Ovary (tissue), 7 donors: ENCODE measurements at regions not wholly inside any gene's neighbourhood (a gene's known extent, or its start where the extent isn't known, plus 50 kb on each side); places are given as distances from the start of the nearest gene placed in this dataset.

Experiments used
- DNase-seq, 5 donors: peaks; one replicate each; pipeline ENCODE4 v3.0.0-alpha.2; 2019 to 2020
- H3K27ac ChIP-seq, 2 donors: fragments of 200-600 bp; one replicate each; pipeline versions ENCODE4 v1.5.1 to v1.8.0; 2019 to 2022
- H3K27me3 ChIP-seq: fragments of 200-600 bp; one replicate; pipeline ENCODE4 v1.8.0; 2022
- H3K36me3 ChIP-seq: fragments of 200-600 bp; sonication (generic); one replicate; pipeline ENCODE4 v1.5.1; 2019
- H3K4me1 ChIP-seq: one replicate; pipeline ENCODE4 v1.8.1; 2013; ENCODE audit warnings: mild to moderate bottlenecking, moderate library complexity; ENCODE audit not compliant: insufficient read depth
- H3K4me3 ChIP-seq: fragments of 200-600 bp; sonication (generic); one replicate; pipeline ENCODE4 v1.5.1; 2017
- H3K9me3 ChIP-seq, 2 donors: fragments of 200-600 bp in 1 of 2; sonication (generic) in 1 of 2; one replicate each; pipeline versions ENCODE4 v1.5.1 to v1.8.1; 2013 to 2019; ENCODE audit warnings: mild to moderate bottlenecking in 1 of 2, moderate library complexity in 1 of 2
- EP300 ChIP-seq: sonication (generic); formaldehyde crosslinking; IDR thresholded peaks from one replicate; pipeline ENCODE4 v1.6.1; 2017; ENCODE audit warnings: antibody characterized with exemption
- POLR2A ChIP-seq: fragments of 450-650 bp; IDR thresholded peaks from one replicate; pipeline ENCODE4 v1.6.1; 2017; ENCODE audit warnings: antibody characterized with exemption, mild to moderate bottlenecking, moderate library complexity
- WGBS, 3 donors: extraction: QIAGEN DNeasy Blood & Tissue Kit in 1 of 3; methylation state at CpG; one replicate each; pipeline versions ENCODE4 v1.1.5 to v1.1.7; 2013 to 2017; 5-methylcytosine and 5-hydroxymethylcytosine counted together
- intact Hi-C, 4 donors: fragments of 100-400 bp; cut with DNase I; formaldehyde crosslinking; loops; one replicate each; pipeline versions ENCODE4 v1.11.0 to v1.15.1; 2022 to 2023
- TF ChIP-seq, protein P1 (sequence below), 3 donors: fragments of 450-650 bp in 2 of 3; fragments of 200-600 bp in 1 of 3; IDR thresholded peaks; one replicate each; pipeline versions ENCODE4 v1.5.1 to v1.8.0; 2016 to 2022; ENCODE audit warnings: antibody characterized with exemption in 3 of 3, mild to moderate bottlenecking in 1 of 3
- donor health status: DM: no; HTN: no; CAD: no; lungs with moderate emphysema.
- donor health status: DM: no; HTN: no; CAD: no.
- donor health status: Bipolar disorder and iron deficiency.
- donor health status: DM: no; HTN: no; CAD: no.
- donor health status: DM: yes; HTN: yes; CAD: no.

DNA sequence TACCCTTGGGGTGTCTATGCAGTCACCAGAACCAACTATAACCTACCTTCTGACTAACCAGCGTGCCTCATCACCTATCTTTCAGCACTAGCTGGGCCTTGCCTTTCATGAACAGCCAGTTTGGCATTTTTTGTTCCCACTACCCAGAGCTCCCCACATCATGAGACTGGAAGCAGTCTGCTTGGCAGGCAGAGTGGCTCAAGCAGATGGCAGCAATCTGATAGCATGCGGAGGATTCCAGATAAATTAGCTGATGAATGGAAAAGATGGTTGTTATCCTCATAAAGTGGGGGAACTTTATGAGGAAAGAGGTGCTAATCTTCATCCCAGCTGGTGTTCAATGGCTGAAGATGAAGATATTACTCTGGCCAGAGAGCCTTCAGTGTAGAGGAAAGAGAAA lies 243.2 kb upstream of the EDA2R start:
- TF ChIP-seq, protein P1, sequence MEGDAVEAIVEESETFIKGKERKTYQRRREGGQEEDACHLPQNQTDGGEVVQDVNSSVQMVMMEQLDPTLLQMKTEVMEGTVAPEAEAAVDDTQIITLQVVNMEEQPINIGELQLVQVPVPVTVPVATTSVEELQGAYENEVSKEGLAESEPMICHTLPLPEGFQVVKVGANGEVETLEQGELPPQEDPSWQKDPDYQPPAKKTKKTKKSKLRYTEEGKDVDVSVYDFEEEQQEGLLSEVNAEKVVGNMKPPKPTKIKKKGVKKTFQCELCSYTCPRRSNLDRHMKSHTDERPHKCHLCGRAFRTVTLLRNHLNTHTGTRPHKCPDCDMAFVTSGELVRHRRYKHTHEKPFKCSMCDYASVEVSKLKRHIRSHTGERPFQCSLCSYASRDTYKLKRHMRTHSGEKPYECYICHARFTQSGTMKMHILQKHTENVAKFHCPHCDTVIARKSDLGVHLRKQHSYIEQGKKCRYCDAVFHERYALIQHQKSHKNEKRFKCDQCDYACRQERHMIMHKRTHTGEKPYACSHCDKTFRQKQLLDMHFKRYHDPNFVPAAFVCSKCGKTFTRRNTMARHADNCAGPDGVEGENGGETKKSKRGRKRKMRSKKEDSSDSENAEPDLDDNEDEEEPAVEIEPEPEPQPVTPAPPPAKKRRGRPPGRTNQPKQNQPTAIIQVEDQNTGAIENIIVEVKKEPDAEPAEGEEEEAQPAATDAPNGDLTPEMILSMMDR (IDR thresholded peaks at IDR 0.05) = no peak
- no peak for TF ChIP-seq EP300
- TF ChIP-seq POLR2A = no peak
- H3K36me3 ChIP-seq = no peaks in the 10 kb centered on the region
- H3K4me3 ChIP-seq = no peak overlapping the region
- no peak for DNase-seq
- intact Hi-C loops = no loop called here
- 69 to 80% (median 71%) methylated on average over 2 of the region's 2 CpGs for WGBS, 3 donors
- no peaks in the 10 kb centered on the region for H3K9me3 ChIP-seq
- H3K27ac ChIP-seq = no peak overlapping the region
- no peaks in the 10 kb centered on the region for H3K4me1 ChIP-seq
- no peaks in the 10 kb centered on the region for H3K27me3 ChIP-seq

DNA sequence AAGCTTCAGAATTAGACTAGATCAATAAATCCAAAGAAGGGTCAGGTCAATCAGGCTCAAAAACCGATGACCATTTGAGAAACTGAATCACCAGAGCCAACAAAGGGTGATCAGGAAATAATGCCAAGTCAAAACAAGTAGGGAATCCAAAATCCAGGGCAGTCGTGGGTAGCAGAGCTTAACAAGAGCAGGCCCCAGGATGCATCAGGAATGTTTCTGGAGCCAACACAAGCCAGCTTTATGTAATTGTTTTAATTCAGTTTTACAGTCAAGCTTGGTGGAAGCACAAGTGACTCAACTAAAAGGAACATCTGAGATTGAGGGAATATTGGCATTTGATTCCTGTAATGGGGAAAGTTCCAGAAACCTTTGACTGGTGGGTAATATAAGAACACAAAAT lies 237.9 kb upstream of the EDA2R start:
- intact Hi-C loops = no loop called here
- H3K9me3 ChIP-seq = peaks cover 0 to 4% of the 10 kb centered on the region in 2 donors
- H3K4me1 ChIP-seq = no peaks in the 10 kb centered on the region
- H3K27ac ChIP-seq = no peak overlapping the region
- H3K27me3 ChIP-seq = no peaks in the 10 kb centered on the region
- 21 to 31% (median 21%) methylated on average over 2 of the region's 2 CpGs for WGBS, 3 donors
- DNase-seq = no peak
- no peaks in the 10 kb centered on the region for H3K36me3 ChIP-seq
- TF ChIP-seq POLR2A (no peak), EP300 (no peak)
- TF ChIP-seq, protein P1 (IDR thresholded peaks at IDR 0.05) = no peak
- H3K4me3 ChIP-seq = no peak overlapping the region

DNA sequence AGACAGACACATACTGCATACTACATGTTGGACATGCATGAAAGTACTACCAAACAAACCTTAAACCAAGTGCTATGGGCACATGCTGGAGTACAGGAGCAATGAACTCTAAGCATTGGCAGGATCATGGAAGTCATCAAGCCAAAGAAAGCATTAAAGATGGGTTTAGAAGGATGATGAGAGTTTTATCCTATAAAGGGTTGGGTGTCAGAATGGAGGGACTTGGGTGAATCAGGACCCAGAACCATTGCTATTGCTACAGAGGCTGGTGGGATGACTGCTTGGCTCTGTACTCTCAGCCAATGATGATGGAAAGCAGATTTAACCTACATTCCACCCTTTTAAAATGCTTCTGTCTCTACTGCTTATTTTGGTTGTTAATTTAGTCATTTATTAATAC lies 233.9 kb upstream of the EDA2R start:
- H3K27ac ChIP-seq = no peak overlapping the region
- no peaks in the 10 kb centered on the region for H3K36me3 ChIP-seq
- H3K4me3 ChIP-seq = no peak overlapping the region
- intact Hi-C loops = no loop called here
- TF ChIP-seq, protein P1 (IDR thresholded peaks at IDR 0.05) = no peak
- TF ChIP-seq EP300 = no peak
- TF ChIP-seq POLR2A = no peak
- H3K4me1 ChIP-seq = no peaks in the 10 kb centered on the region
- H3K27me3 ChIP-seq = no peaks in the 10 kb centered on the region
- H3K9me3 ChIP-seq = peaks cover 0 to 4% of the 10 kb centered on the region in 2 donors
- no peak for DNase-seq

- DNase-seq = no peak
- intact Hi-C loops = no loop called here
- no peaks in the 10 kb centered on the region for H3K9me3 ChIP-seq
- no peaks in the 10 kb centered on the region for H3K4me1 ChIP-seq
- H3K27ac ChIP-seq = no peak overlapping the region
- no peaks in the 10 kb centered on the region for H3K36me3 ChIP-seq
- WGBS, 3 donors = 59 to 73% (median 64%) methylated on average over 2 of the region's 2 CpGs
- H3K27me3 ChIP-seq = no peaks in the 10 kb centered on the region
- TF ChIP-seq, protein P1 (IDR thresholded peaks at IDR 0.05) = no peak
- no peak for TF ChIP-seq EP300
- no peak for TF ChIP-seq POLR2A
- no peak overlapping the region for H3K4me3 ChIP-seq
Measured at GRCh38 chrX:66863721-66864120, 224.8 kb upstream of the EDA2R start.

- no peaks in the 10 kb centered on the region for H3K36me3 ChIP-seq
- no peaks in the 10 kb centered on the region for H3K4me1 ChIP-seq
- TF ChIP-seq, protein P1 (IDR thresholded peaks at IDR 0.05) = no peak
- no peak for TF ChIP-seq EP300
- TF ChIP-seq POLR2A = no peak
- H3K27ac ChIP-seq = no peak overlapping the region
- no peaks in the 10 kb centered on the region for H3K9me3 ChIP-seq
- H3K27me3 ChIP-seq = no peaks in the 10 kb centered on the region
- intact Hi-C loops = no loop called here
- DNase-seq = no peak
- no peak overlapping the region for H3K4me3 ChIP-seq
- WGBS, 3 donors = 40 to 63% (median 53%) methylated on average over 1 of the region's 1 CpG
Measured at GRCh38 chrX:66833426-66833825, 194.5 kb upstream of the EDA2R start.
